Kidney capillary endothelial cell (primary cell): ENCODE measurements at regions not wholly inside any gene's neighbourhood (a gene's known extent, or its start where the extent isn't known, plus 50 kb on each side); places are given as distances from the start of the nearest gene placed in this dataset.

Experiments used
- DNase-seq: peaks from one replicate; pipeline ENCODE4 v3.0.0-alpha.2; 2018; ENCODE audit warnings: low spot score

DNA sequence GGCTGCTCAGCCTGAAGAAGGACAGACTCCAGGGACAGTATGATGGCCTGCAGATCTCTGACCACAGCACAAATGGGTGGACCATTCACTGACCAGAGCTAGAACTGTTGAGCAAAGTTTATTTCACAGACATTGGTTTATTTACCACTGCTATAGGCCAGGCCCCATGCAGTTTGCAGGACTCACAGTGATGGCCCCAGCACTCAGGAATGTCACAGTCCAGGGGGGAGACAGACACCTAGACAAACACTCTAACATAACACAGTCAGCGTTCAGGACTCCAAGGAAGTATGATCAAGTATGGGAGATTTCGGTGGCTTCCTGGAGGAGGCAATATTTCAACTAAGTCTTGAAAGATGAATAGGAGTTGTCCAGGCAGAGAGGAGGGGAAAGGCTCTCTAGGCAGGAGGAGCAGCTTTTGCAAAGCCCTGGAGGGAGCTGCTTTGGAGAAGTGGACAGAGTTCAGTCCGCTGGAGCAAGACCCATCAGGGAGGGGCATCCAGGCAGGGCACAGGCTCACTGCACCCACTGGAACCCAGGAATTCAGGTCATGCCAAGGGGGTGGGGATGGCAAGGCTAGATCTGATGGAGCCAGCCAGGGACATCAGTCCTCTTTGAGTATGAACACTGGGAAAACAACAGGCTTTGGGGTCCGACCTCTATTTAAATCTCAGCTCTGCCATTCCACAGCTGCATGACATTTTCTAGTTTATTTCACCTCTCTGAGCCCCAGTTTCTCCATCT lies 454.3 kb downstream of the MATN1 start:
- DNase-seq, result no peak

DNA sequence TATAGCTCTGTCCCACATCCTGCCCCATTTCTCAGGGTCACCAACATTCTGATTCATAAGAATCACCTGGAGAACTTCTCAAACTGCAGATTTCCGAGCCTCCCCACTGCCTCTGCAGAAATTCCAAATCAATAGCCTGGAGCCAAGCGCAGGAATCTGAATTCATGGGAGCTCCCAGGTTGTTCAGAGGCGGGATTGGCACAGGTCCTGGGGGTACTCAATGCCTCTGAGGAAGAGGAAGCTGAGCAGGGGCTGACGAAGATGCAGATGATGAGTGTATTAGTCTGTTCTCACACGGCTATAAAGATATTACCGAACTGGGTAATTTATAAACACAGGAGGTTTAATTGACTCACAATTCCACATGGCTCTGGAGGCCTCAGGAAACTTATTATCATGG lies 455.5 kb downstream of the MATN1 start:
- DNase-seq, result no peak

DNA sequence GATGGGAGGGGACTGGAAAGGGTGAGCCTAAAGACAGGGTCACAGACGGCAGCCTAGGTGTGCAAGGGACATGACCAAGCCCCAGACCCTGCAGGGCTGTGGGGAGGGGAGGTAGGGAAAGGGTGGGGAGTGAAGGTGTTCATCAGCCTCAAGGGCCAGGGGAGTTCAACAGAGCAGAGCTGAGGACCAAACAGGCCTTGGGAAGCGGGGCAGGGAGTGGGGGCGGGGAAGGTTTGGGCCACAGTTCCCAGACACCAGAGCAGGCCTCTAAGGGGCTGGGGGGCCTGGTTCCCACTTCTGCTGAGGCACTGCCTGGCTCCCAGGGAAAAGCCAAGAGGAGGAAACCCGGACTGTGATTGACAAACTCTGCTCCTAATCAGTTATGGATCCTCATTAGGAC lies 456.3 kb downstream of the MATN1 start:
- no peak for DNase-seq

DNA sequence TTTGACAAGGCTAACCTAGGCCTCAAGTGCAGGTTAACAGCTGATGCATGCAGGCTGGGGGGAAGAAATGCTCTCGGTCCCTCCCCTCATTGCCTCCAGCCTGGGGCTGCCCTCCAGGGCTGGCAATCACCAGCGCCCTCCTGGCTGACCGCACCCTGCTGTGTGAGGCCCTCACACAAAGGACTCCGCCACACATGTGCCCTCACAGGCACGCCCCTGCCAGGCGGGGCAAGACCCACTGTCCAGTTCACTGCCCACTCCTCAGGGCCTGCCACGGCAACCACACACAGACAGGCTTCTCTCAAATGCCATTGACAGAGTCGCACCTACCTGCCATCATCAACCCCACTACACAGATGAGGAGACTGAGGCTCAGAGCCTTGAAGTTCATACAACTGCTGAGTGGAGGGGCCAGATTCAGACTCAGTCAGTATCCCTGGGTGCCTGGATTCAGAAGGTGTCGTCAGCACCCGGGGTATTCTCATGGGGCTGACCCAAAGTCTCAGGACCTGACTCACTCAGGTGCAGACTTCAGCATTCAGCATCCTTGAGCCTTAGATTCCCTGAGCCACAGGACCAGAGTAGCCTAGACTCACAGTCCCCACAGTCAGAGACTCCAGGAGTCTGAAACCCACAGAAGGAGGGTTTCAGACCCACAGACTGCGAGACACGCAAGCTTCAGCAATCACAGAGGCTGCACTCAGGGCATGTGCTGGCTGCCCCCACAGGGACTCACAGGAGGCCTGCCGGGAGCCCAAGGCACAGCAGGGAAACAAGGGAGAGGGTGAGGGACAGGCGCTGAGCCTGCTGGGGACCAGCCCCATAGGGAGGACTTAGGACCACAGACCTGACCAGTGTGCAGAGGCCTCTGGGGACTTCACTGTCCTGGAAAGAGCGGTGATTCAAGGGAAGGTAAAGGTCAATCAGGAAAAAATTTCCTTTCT lies 458.0 kb downstream of the MATN1 start:
- DNase-seq, result no peak

- DNase-seq, result no peak
Measured at GRCh38 chr1:30264672-30265025, 458.7 kb downstream of the MATN1 start.

GRCh38 chr1:30263888-30264671 lies 459.3 kb downstream of the MATN1 start:
- DNase-seq, result no peak

- no peak for DNase-seq
Measured at GRCh38 chr1:30263405-30263804, 460.0 kb downstream of the MATN1 start.

- no peak for DNase-seq
Measured at GRCh38 chr1:30262158-30262557, 461.2 kb downstream of the MATN1 start.

GRCh38 chr1:30260318-30260717 lies 463.1 kb downstream of the MATN1 start:
- no peak for DNase-seq

- no peak for DNase-seq
Measured at GRCh38 chr1:30259631-30260030, 463.8 kb downstream of the MATN1 start.

- DNase-seq, result no peak
Measured at GRCh38 chr1:30258876-30259275, 464.5 kb downstream of the MATN1 start.

DNA sequence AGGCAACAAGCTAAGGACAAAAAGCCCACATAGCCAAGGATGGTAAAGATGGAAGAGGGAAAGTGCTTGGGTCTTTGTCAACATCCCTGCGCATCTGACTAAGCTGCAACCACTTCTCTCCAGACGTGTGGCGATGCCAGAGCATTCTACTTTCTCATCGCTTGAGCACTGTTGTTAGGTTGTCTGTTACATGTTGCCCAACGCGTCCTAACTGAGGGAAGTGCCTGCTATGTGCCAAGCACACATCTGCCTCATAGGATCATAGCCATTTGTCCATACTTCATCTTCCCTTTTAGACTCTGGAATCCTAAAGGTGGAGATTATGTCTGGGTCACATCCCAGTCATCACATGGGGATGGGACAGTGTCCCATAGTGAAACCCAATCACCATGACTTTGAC lies 464.9 kb downstream of the MATN1 start:
- no peak for DNase-seq

DNA sequence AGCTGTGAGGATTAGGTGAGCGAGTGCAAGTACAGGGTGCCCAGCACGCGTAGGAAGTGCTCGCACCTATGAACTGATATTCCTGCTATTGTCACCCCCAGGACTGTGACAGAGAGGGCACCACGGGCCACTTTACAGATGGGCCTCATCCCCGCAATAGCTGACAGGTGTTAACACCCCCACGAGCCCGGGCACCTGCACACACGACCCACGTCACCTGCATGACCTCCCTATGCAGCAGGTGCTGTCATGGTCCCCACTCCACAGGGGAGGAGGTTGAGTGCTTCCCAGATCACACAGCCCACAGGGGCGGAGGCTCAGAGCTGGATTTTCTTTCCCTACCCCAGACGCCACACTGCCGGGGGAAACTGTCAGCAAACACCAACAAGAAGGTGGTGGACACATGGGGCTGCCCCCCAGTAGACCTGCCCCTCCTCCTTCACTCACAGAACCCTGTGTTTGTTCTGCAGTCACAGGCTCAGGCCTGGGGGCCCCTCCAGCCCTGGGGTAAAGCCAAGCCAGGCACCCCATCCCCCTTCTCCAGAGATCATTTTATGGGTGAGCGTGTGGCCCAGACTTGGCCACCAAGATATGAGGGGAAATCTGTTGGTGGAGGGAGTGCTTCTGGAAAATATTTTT lies 465.5 kb downstream of the MATN1 start:
- no peak for DNase-seq

- DNase-seq, result no peak
Measured at GRCh38 chr1:30257322-30257721, 466.1 kb downstream of the MATN1 start.

DNA sequence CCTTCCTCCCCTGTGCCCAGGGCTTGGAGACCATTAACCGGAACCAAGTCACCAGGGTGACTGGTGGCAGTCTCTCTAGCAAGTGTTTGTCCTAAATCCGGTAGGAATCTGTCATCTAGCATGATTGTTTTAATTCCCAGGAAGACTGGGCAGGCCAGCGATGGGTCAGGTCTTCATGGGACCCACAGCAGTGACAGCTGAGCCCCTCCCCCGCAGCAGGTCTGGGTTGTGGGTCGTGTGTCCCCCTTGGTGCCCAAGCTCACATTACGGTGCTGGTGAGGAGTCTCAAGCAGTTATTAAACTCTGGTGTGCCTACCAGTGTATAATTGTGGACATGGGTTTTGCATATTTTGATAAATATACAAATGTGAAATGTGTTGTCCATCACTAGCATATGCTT lies 466.5 kb downstream of the MATN1 start:
- DNase-seq, result no peak

DNA sequence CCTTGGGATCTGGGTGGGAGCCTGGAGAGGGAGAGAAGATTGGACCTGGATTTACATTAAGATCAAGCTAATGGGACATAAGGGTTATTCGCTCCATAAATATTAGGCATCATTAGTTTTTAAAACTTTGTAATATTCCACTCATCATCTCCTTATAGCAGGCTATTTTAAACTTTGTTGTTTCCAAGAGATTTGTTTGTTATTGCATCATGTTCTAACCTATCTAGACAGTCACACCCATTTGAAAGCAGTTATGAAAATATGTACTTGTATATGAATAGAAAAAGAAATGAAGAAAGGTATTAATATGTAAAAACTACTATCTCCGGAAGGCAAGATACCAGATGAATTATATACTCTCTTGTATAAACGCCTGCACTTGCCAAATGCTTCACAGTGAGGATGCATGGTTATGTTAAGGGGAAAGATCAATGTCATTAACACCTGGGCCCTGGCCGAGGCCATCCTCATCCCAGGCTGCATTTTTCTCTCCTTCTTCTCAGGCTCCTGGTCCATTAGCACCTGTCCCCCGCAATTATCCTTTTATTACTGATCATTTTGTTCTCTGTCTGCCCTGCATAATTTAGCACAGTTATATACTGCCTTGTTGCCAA lies 468.2 kb downstream of the MATN1 start:
- DNase-seq, result no peak

- no peak for DNase-seq
Measured at GRCh38 chr1:30253807-30254440, 469.5 kb downstream of the MATN1 start.

GRCh38 chr1:30253361-30253760 lies 470.0 kb downstream of the MATN1 start:
- no peak for DNase-seq

DNA sequence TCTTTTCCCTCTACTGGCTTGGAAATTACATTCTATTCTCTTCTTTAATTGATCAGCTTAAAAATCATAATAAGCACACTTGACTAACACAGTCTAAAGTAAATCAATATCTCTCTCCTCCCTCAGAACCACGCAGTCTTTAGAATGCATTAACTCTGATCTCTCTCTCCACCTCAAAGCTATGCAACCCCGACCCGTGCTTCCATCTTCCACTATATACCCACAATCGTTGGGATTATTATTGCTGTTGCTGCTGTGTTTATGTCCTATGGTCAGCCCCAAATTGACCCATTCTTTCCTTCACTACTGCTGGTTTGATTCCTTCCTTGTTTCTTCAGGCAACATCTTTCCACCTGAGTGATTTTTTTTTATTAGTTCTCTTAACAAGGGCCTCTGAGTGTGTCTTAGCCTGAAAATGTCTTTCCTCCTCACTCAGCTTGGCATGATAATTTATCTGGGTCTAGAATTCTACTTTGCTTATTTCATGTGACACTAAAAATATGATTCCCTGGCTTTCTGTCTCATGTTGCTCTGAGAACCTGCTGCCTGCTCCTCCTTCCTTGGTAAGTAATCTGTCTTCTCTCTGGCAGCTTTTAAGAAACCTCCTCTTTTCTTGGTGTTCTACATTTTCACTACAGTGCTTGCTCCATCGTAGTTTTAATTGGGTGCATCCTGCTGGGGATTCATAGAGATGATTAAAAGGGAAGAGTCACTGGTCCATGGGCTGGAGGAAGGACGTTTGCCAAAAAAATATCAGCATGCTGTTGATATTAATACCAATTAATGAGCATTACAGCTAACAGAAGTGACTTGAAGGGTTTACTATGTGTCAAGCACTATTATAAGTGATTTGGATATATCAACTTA lies 472.2 kb downstream of the MATN1 start:
- no peak for DNase-seq

DNA sequence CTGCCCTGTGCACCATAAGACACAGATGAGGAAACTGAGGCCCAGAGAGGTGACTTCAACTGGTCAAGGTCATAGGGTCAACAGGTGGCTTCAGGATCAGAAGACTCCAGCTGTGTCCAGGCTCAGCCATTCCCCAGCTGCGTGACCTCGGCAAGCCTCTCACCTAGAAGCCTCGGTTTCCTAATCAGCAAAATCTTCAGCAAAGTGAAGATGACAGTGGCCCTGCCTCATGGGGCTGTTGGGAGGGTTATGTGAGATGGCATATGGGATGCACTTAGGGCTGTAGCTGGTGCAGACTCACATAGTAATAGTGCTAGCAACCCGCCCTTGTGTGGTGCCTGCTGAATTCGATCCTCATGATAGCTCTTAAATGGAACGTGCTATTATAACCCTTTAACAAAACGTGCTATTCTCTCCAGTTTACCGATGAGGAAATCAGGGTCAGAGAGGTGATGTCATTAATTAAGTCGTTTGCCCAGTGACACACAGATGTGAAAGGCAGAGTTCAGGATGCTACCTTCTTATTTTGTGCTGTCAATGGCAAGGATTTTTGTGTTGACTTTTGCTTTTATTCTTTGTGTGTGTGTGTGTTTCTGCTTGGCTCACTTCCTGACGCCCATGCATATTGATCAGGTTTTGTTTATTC lies 472.9 kb downstream of the MATN1 start:
- DNase-seq, result no peak
